Anterior cingulate cortex (tissue), 58 donors: ENCODE measurements at regions not wholly inside any gene's neighbourhood (a gene's known extent, or its start where the extent isn't known, plus 50 kb on each side); places are given as distances from the start of the nearest gene placed in this dataset.
A peak's percentile ranks its signal among the peaks of the same experiment; 100 is the strongest.

Experiments
- DNase-seq, 58 donors: peaks; one replicate each; lab custom pipeline; 2025; lab: John Stamatoyannopoulos, UW

DNA sequence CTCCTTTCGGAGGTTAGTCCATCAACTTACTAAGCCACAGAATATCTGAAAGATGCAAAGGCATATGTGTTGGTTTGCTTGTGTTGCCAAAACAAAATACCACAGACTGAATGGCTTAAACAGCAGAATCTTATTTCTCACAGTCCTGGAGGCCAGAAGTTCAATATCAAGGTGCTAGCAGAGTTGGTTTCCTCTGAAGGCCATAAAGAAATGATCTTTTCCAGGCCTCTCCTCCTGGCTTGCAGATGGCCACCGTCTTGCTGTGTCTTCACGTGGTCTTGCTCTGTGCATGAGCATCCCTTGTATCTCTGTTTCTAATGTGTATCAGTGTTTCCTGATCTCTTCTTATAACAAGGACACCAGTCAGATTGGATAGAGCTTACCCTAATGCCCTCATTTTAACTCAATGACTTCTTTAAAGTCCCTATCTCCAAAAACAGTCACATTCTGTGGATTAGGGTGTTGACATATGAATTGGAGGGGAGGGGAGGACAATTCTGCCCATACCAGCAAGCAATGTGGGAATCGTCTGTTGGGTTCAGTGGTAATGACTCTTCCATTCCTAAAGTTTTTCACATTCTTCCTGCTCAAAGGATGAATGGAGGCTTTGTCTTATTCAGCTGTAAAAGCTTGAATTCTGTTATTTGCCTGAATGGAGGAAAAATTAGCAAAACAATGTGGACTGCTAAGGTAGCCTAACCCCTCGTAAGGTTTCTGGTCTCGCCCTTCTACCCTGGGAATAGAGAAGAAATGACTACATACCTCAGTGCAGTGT, 715.7 kb downstream of the DIAPH3 start:
- no peak for DNase-seq

DNA sequence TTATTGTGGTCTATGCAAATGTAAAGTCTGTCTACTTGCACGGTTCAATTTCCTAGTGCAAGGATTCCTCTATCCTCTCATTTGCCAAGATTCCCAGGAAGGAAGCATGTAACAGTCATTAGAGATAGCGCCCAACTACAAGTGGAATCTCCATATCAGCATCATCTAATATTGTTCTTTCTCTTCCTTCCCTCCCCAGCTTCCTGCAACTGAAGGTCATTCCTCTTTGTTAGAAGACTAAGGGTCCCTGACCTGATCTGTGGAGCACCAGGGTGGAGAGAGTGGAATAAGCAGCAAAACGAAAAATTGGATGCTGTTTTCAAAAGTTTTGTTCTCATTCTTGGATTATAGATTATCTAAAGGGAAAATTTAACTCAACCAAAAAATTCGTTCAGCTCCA, 714.0 kb downstream of the DIAPH3 start:
- no peak for DNase-seq

DNA sequence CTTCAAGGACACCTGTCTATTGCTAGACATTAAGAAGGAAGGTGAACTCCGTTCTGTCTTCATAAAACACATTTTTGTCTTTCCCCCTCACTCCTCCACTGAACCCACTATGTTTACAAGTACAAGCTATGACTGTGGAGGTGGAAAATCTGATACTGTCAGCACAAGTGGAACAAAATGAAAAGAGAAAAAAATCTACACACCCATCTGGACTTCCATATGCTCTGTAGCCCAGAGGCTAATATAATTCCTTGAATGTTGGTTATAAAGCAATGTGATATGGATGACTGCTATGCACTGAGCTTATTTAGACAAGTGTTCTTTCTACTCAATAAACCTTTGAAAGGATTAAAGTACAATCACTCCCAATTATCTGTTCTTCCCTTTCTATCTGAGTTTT, 713.5 kb downstream of the DIAPH3 start:
- DNase-seq = no peak

DNA sequence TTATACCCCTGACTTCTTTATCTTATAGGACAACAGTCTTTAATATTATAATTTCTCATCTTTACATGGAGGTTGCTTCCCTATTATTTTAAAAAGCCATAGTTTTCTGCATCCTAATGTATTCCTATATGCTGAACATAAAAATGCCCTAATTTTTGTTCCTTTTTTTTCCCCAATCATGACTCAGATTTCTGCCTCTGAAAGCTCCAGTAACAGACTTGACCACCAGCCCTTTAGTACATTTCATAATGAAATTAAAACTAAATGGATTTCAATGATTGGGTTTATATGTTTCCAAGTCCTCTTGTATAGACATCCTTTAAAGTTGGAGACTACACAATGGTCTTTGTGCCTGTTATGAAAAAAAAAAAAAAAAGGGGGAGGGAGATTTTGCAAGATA, 712.5 kb downstream of the DIAPH3 start:
- no peak for DNase-seq

DNA sequence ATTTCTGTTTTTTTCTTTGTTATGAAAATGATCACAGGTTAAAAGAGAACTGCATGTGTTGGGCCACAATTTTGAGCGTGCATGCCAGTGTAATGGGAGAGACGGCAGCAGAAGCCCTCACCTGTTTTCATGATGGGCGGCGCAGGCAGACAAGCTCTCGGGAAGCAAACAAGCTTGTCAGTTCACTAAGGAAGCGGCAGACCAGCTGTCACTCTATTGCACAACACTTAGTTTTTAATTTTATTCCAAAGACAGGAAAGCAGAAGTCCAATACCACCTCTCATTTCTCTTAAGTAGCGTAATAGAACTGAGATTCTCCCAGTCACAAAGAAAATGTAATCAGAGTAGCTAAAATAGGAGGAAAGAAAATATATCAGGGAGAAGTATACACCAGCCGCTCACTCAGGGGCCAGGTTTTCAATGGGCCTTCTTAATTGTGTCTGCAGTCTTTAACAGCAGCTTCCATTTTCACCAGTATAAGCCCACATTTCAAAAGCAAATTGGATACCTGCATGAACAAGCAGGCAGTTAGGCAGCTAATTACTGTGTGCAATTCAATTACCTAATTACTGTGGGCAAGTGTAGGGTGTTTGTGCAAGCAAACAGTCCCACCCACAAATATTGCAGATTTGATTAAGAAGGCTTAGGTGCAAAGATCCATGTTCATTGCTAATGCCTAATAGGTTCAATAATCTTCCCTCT, 711.4 kb downstream of the DIAPH3 start:
- DNase-seq = peak in 3 of 58 donors; percentile 0 to 6 (median 5)

DNA sequence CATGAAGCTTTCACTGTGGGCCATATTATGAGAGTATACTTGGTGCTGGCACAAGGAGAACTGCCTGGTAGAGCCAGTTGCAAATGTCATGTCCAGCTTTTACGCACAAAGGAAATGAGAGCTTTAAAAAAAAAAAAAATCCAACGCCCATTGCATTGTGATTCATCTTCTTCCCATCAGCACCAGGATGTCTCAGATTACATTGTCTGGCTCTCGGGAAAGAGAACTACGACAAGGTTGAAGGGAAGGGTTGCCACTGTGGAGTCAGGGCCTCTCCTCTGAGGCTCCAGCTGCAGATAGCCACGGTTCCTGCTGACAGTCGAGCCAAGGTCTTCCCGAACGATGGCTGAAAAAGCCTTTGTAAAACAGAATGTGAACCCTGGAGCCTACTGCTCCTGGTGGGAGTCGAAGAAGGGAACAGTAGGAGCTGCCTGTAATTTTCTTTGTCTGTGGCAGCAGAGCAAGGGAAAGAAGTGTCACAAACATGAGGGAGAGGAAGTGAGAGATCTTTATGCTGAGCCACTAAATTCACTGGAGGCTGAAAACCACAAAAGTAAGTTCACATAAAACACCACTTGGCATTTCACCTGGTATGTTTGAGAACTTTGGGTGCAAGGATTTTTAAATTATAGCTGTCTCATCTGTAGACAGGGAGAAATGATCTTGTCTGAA, 704.7 kb downstream of the DIAPH3 start:
- no peak for DNase-seq

DNA sequence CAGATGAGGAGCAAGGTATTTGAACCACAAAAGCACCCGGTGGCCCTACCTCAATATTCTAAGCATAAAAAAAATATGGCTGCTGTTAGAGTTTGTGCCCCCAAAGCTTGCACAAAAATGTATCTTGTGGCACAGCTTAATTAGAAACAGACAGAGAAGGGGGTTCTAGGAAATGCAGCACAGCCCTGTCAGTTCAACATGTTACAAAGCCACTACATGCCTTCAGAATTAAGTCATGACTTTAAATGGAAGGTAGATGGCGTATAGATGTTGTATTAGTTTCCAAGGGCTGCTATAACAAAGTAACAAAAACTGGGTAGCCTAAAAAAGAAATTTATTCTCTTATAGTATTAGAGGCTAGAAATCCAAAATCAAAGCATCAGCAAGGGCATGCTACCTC, 703.8 kb downstream of the DIAPH3 start:
- no peak for DNase-seq

DNA sequence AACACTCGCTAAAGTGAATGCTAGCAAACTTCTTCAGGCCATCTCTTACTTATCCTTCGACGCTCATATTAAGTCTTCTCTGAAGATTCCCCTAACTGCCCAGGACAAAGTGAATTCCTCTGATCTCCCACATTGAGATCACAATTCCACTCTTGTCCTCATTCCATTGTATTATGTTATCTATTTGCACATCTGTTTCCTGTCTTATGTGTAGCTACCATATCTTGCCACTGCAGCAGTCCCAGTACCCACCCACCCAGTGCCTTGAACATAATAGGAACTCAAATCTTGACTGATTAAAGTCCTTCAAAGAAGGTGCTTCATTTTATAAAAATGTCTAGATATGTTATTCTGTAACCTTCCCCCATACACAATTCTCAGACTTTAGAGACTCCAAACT, 702.3 kb downstream of the DIAPH3 start:
- no peak for DNase-seq

DNA sequence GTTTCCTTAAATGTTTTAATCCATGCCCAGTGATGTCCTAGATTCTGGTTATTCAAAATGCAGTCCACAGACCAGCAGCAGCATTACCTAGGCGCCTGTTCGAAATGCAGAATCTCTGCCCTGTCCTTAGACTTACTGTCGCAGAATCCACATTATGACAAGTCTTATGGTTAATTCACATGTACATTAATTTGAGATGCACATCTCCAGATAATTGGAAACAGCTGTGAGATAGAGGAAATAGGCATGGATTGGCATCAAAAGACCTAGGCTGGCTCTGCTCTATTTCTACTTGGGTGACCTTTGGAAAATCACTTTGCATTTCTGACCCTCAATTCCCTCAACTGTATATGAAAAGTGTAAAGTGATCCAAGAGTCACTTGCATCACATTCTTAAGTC, 700.7 kb downstream of the DIAPH3 start:
- DNase-seq = no peak

DNA sequence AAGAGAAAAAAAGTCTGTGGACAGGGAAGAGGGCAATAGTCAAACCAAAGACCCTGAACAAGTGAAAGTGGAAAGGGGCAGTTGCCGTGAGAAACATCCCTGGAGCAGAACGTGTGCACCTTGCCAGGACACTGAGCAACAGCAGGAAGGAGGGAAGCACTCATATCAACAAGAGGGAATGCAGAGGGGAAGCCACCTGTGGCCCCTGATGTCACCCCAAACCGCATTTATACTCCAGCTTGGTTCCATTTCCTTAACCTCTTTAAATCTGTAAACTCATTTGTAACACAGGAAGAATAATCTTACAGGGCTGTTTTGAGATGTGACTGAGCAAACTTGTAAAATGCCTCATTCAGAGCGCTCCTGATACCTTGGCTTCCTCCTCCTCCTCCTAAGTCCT, 698.8 kb downstream of the DIAPH3 start:
- DNase-seq = no peak

DNA sequence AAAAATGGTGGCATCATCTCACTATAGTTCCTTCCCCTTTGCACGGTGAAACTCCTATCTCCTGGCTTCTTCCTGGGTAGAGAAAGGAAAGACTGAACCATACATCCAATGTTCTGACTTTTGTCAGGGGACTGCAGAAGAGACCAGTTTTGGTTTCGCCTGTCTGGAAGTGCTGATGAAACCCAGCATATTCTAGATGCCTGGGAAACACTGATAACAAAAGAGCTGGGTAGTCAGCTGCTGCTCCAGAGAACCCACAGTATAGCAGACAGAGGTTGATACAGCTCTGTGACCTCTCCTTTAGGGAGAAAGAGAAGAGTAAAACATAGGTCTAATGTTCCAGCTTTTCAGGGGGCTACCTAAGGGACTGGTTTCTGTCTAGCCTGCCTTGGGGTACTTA, 695.3 kb downstream of the DIAPH3 start:
- DNase-seq = no peak

DNA sequence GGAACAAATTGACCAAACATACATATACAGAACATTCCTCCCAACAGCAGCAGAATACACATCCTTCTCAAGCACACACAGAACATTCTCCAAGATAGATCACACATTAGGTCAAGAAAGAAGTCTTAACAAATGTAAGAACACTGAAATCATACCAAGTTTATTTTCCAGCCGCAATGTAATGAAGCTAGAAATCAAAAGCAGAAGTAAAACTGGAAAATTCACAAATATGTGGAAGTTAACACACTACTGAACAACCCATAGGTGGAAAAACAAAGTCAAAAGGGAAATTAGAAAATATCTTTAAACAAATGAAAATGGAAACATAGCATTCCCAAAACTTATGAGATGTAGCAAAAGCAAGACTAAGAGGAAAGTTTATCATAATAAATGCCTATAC, 692.6 kb downstream of the DIAPH3 start:
- no peak for DNase-seq

DNA sequence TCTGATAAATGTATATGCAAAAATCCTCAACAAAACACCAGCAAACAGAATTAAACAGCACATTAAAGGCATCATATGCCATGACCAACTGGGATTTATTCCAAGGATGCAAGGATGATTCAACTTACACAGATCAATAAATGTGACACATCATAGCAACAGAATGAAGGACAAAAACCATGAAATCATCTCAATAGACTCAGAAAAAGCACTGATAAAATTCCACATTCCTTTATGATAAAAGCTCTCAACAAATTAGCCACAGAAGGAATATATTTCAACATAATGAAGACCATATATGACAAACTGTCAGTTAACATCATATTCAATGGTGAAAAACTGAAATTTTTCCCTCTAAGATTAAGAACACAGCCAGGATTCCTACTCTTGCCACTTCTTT, 691.6 kb downstream of the DIAPH3 start:
- no peak for DNase-seq

DNA sequence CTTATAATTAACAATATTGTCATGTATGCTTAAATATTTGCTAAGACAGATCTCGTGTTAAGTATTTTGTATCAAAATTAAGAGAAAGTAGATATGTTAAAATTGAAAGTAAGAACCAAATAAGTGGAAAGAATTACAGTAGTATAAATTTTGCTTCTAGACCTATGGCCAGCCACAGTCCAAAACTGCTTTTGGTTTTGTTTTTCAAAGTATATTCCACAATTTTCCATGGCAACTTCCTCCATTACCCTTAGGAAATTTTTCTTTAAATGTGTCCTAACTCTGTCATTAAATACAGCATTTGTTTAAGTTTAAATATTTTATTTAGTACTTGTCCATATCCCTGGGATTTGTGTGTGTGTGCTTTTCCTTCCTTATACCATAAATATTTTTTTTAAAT, 689.0 kb downstream of the DIAPH3 start:
- no peak for DNase-seq

DNA sequence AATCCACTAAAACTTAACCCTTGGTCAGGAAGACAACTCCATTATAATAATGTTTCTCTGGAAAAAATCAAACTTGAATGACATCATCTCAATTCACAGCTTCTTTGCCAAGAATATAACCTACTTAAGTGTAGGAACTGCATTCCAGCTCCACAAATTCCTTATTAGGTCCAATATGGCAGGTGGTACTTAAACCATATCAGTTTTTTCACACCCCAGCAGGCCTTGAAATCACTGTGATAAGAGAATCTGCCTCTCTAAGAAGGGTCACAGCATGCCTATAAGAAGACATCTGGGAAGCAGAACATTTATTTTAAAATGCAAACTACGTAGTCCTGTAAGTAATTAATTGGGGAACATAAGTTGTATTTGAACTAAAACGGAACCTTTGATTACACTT, 687.8 kb downstream of the DIAPH3 start:
- no peak for DNase-seq

DNA sequence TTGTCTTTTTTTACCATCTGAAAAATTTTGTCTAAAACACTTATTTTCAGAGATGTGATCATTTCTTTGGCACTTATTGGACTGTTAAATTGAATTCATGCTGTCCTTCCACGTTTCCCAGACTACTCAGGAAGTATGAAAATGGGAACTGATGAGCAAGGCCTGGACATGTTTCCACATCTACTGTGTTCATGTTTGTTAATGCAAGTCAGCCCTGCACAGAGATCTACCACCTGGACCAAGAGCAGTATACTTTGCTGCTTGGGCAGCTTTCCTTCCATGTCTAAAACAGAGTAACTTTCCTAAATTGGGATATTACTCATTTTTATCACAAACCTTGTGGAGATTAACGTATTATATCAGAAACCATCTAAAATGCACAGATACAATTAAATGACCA, 687.4 kb downstream of the DIAPH3 start:
- DNase-seq = no peak

DNA sequence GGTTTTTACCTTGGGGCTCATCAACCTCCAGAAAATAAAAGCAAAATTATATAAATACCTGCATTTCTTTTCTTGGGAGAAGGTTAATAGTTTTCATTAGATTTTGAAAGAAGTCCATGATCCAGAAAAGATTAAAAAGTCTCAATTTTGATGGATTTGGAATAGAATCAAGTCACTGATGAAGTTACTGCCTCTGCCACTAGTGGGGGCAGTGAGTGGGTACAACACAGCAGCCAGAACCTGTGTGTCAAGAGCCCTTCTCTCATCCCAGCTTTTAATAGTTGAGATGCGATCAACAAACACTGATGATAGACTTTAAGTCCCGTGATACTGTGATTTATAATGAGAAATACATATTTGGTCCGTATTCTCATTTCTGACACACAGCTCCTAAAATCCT, 686.7 kb downstream of the DIAPH3 start:
- no peak for DNase-seq

DNA sequence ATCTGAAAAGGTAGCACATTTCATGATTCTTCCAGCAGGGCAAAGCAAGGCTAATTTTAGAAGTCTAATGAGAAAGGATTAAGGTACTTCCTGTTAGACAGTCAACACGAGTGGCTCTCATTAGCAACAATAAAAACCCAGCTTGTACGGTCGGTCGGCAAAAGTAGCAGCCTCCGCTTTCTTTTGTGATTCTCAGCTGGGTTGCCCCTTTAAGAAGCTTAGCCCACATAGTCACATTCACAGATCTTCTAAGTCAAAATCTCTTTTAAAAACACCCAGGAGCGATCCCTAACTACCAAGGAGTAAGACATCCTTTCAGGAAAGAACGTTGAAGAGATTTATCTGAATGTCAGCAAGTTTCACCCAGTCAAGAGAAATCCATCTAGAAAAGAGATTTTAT, 684.8 kb downstream of the DIAPH3 start:
- DNase-seq = no peak

DNA sequence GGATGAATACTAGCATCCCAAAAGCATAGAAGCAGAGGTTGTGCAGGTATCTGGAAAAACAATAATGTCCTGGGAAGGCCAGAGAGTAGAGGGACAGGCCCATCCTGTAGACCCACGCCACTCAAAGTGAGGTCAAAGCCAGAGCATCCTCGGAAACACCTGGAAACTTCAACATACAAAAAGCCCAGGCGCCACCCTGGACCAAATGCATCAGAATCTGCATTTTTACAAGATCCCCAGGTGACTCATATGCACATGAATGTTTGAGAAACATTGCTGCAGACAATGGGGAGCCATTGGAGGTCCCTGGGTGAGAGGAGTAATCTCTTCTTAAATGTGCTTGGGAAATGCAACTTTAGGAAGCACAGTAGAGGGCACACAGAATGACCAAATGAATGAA, 684.1 kb downstream of the DIAPH3 start:
- no peak for DNase-seq

DNA sequence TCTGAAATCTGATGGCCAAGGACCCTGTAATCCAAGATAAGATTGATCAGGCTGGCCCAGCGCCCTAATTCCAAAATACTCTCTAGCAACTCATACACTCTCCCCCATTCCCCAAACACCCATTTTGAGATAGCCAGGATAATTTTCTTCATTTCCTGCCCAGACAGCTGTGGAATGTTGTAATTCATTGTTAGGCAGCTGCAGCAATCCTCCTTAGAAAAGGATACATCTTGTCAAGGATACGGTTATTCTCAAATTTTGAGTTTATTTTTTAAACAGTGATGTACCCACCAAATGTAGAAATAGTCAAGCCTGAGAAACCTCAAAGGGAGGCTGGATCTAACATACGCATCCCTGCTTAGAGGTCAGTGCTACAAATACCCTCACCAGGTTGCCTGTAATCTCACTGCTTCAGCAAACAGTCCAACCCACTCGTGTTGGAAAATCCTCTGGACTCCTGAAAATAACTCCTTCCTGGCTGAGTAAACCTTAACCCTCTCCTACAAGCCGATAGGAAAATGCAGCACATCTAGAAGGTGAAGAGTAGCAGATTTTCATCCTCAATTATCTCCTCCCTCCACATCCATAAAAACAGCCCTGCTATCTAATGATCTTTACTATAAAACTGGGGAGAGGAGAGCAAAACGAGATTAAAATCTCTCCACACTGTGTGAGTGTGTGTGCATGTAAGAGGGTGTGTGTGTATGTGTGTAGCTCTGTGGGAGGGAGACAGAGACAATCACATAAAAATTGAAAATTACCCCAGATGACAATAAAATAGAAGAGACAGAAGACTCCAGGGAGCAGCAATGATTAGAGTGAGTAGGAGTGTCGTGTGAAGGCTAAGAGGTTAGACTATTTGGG, 683.1 kb downstream of the DIAPH3 start:
- DNase-seq = no peak
